ENCODE measurements at regions not wholly inside any gene's neighbourhood (a gene's known extent, or its start where the extent isn't known, plus 50 kb on each side); places are given as distances from the start of the nearest gene placed in this dataset.

DNA sequence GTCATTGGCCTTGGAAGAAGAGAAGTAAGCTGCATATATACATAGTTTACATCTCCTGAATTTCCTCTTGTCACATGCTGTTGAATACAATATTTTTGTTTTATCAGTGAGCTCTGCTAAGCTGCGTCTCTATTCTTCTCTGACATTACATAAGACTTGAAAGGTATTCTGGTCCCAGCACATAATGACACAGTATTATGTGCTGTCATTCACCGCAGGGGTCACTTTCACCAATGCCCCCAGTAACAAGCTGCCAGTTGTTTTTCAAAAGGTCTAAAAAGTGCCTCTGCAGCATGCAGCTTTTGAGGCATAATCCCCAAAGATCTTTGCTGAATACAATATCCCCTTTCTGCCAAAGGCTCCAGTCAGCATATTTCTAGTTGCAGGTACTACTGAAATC lies 349.0 kb upstream of the FAM174A start:
- TF ChIP-seq CTCF (IDR thresholded peaks at IDR 0.05) (no peak), POLR2A (IDR thresholded peaks at IDR 0.05) (no peak)

Data from esophagus squamous epithelium (tissue), 4 donors.